Prostate gland (tissue), 2 donors: ENCODE measurements at regions not wholly inside any gene's neighbourhood (a gene's known extent, or its start where the extent isn't known, plus 50 kb on each side); places are given as distances from the start of the nearest gene placed in this dataset.

Experiments used
- CTCF ChIP-seq, 4 experiments: fragments of 200-600 bp in 2 of 4; fragments of 450-650 bp in 2 of 4; sonication (generic) in 2 of 4; IDR thresholded peaks; 1 replicate in 3 of 4; 2 replicates in 1 of 4; pipeline ENCODE4 v1.5.1; 2016 to 2019; ENCODE audit warnings: antibody characterized with exemption in 4 of 4, mild to moderate bottlenecking in 2 of 4, moderate library complexity in 2 of 4
- POLR2A ChIP-seq: fragments of 450-650 bp; IDR thresholded peaks from one replicate; pipeline ENCODE4 v1.6.1; 2016; ENCODE audit warnings: antibody characterized with exemption, mild to moderate bottlenecking
- POLR2AphosphoS5 ChIP-seq: sonication (generic); formaldehyde crosslinking; IDR thresholded peaks from one replicate; pipeline ENCODE4 v1.6.1; 2017; ENCODE audit warnings: antibody characterized with exemption

- TF ChIP-seq CTCF (IDR thresholded peaks at IDR 0.05) (no peak), POLR2A (no peak), POLR2AphosphoS5 (no peak)
Observed at GRCh38 chr6:105810922-105811482, 275.1 kb upstream of the PRDM1 start.
